ENCODE measurements at regions not wholly inside any gene's neighbourhood (a gene's known extent, or its start where the extent isn't known, plus 50 kb on each side); places are given as distances from the start of the nearest gene placed in this dataset.

GRCh38 chr15:92705764-92706163 is 50.2 kb upstream of the FAM174B start:
- DNase-seq (ENCODE audit: insufficient read length, low spot score) = no peak
- FAIRE-seq = no peak

GRCh38 chr15:92706201-92706600 is 50.6 kb upstream of the FAM174B start:
- FAIRE-seq (no peak), DNase-seq (ENCODE audit: insufficient read length, low spot score) (no peak)
- no peak for TF ChIP-seq TAF1 (IDR thresholded peaks at IDR 0.05; ENCODE audit: low read depth, low read length)
- no peak for TF ChIP-seq SPI1 (IDR thresholded peaks at IDR 0.05; ENCODE audit: low read depth, low read length)
- TF ChIP-seq PAX5 (IDR thresholded peaks at IDR 0.05; ENCODE audit: insufficient read depth, low read length, severe bottlenecking) = no peak
- no peak for TF ChIP-seq POLR2AphosphoS5 (IDR thresholded peaks at IDR 0.05; ENCODE audit: low read depth, low read length)
- no peak for TF ChIP-seq POU2F2 (IDR thresholded peaks at IDR 0.05; ENCODE audit: low read depth, low read length)
- TF ChIP-seq POLR2A (IDR thresholded peaks at IDR 0.05; ENCODE audit: low read depth, low read length) = no peak

More at GRCh38 chr15:92705764-92706163, 50.2 kb upstream of the FAM174B start:
- TF ChIP-seq TAF1 (IDR thresholded peaks at IDR 0.05; ENCODE audit: low read depth, low read length) (no peak), POU2F2 (IDR thresholded peaks at IDR 0.05; ENCODE audit: low read depth, low read length) (no peak), POLR2A (IDR thresholded peaks at IDR 0.05; ENCODE audit: low read depth, low read length) (no peak), PAX5 (IDR thresholded peaks at IDR 0.05; ENCODE audit: insufficient read depth, low read length, severe bottlenecking) (no peak), POLR2AphosphoS5 (IDR thresholded peaks at IDR 0.05; ENCODE audit: low read depth, low read length) (no peak), SPI1 (IDR thresholded peaks at IDR 0.05; ENCODE audit: low read depth, low read length) (no peak)

- TF ChIP-seq POLR2A (IDR thresholded peaks at IDR 0.05; ENCODE audit: low read depth, low read length) (no peak), PAX5 (IDR thresholded peaks at IDR 0.05; ENCODE audit: insufficient read depth, low read length, severe bottlenecking) (no peak)
- DNase-seq (ENCODE audit: insufficient read length, low spot score) = no peak
- no peak for FAIRE-seq
These were observed 52.4 kb upstream of the FAM174B start for GRCh38 chr15:92707880-92708551.

GRCh38 chr15:92708635-92709034 is 53.1 kb upstream of the FAM174B start:
- DNase-seq (ENCODE audit: insufficient read length, low spot score) = no peak
- FAIRE-seq = no peak
- TF ChIP-seq SPI1 (IDR thresholded peaks at IDR 0.05; ENCODE audit: low read depth, low read length) = no peak
- no peak for TF ChIP-seq PAX5 (IDR thresholded peaks at IDR 0.05; ENCODE audit: insufficient read depth, low read length, severe bottlenecking)
- TF ChIP-seq POLR2AphosphoS5 (IDR thresholded peaks at IDR 0.05; ENCODE audit: low read depth, low read length) = no peak
- no peak for TF ChIP-seq POLR2A (IDR thresholded peaks at IDR 0.05; ENCODE audit: low read depth, low read length)
- no peak for TF ChIP-seq TAF1 (IDR thresholded peaks at IDR 0.05; ENCODE audit: low read depth, low read length)
- no peak for TF ChIP-seq POU2F2 (IDR thresholded peaks at IDR 0.05; ENCODE audit: low read depth, low read length)

GRCh38 chr15:92709110-92709790 is 53.7 kb upstream of the FAM174B start:
- TF ChIP-seq TAF1 (IDR thresholded peaks at IDR 0.05; ENCODE audit: low read depth, low read length) (no peak), POU2F2 (IDR thresholded peaks at IDR 0.05; ENCODE audit: low read depth, low read length) (no peak), SPI1 (IDR thresholded peaks at IDR 0.05; ENCODE audit: low read depth, low read length) (no peak), POLR2AphosphoS5 (IDR thresholded peaks at IDR 0.05; ENCODE audit: low read depth, low read length) (no peak), POLR2A (IDR thresholded peaks at IDR 0.05; ENCODE audit: low read depth, low read length) (no peak), PAX5 (IDR thresholded peaks at IDR 0.05; ENCODE audit: insufficient read depth, low read length, severe bottlenecking) (no peak)
- DNase-seq (ENCODE audit: insufficient read length, low spot score) (no peak), FAIRE-seq (no peak)

GRCh38 chr15:92711457-92711831 is 55.9 kb upstream of the FAM174B start:
- FAIRE-seq = no peak
- TF ChIP-seq TAF1 (IDR thresholded peaks at IDR 0.05; ENCODE audit: low read depth, low read length) = no peak
- TF ChIP-seq POLR2A (IDR thresholded peaks at IDR 0.05; ENCODE audit: low read depth, low read length) = no peak
- no peak for TF ChIP-seq POLR2AphosphoS5 (IDR thresholded peaks at IDR 0.05; ENCODE audit: low read depth, low read length)
- no peak for TF ChIP-seq PAX5 (IDR thresholded peaks at IDR 0.05; ENCODE audit: insufficient read depth, low read length, severe bottlenecking)
- TF ChIP-seq POU2F2 (IDR thresholded peaks at IDR 0.05; ENCODE audit: low read depth, low read length) = no peak
- TF ChIP-seq SPI1 (IDR thresholded peaks at IDR 0.05; ENCODE audit: low read depth, low read length) = no peak
- no peak for DNase-seq (ENCODE audit: insufficient read length, low spot score)

GRCh38 chr15:92714077-92714476 is 58.5 kb upstream of the FAM174B start:
- TF ChIP-seq POLR2A (IDR thresholded peaks at IDR 0.05; ENCODE audit: low read depth, low read length) = no peak
- no peak for TF ChIP-seq TAF1 (IDR thresholded peaks at IDR 0.05; ENCODE audit: low read depth, low read length)
- TF ChIP-seq POLR2AphosphoS5 (IDR thresholded peaks at IDR 0.05; ENCODE audit: low read depth, low read length) = no peak
- TF ChIP-seq PAX5 (IDR thresholded peaks at IDR 0.05; ENCODE audit: insufficient read depth, low read length, severe bottlenecking) = no peak
- no peak for TF ChIP-seq SPI1 (IDR thresholded peaks at IDR 0.05; ENCODE audit: low read depth, low read length)
- no peak for TF ChIP-seq POU2F2 (IDR thresholded peaks at IDR 0.05; ENCODE audit: low read depth, low read length)
- DNase-seq (ENCODE audit: insufficient read length, low spot score) (peak; percentile 29), FAIRE-seq (peak; percentile 28)

GRCh38 chr15:92714477-92715401 is 59.2 kb upstream of the FAM174B start:
- peak; percentile 71 for DNase-seq (ENCODE audit: insufficient read length, low spot score)
- TF ChIP-seq POLR2AphosphoS5 (IDR thresholded peaks at IDR 0.05; ENCODE audit: low read depth, low read length) = no peak
- no peak for TF ChIP-seq SPI1 (IDR thresholded peaks at IDR 0.05; ENCODE audit: low read depth, low read length)
- TF ChIP-seq POLR2A (IDR thresholded peaks at IDR 0.05; ENCODE audit: low read depth, low read length) = no peak
- TF ChIP-seq TAF1 (IDR thresholded peaks at IDR 0.05; ENCODE audit: low read depth, low read length) = no peak
- TF ChIP-seq PAX5 (IDR thresholded peaks at IDR 0.05; ENCODE audit: insufficient read depth, low read length, severe bottlenecking) = no peak
- TF ChIP-seq POU2F2 (IDR thresholded peaks at IDR 0.05; ENCODE audit: low read depth, low read length) = no peak
- peak; percentile 52 for FAIRE-seq

GRCh38 chr15:92715758-92716157 is 60.2 kb upstream of the FAM174B start:
- no peak for DNase-seq (ENCODE audit: insufficient read length, low spot score)
- TF ChIP-seq PAX5 (IDR thresholded peaks at IDR 0.05; ENCODE audit: insufficient read depth, low read length, severe bottlenecking) = no peak
- no peak for TF ChIP-seq POLR2A (IDR thresholded peaks at IDR 0.05; ENCODE audit: low read depth, low read length)
- TF ChIP-seq SPI1 (IDR thresholded peaks at IDR 0.05; ENCODE audit: low read depth, low read length) = no peak
- no peak for TF ChIP-seq POLR2AphosphoS5 (IDR thresholded peaks at IDR 0.05; ENCODE audit: low read depth, low read length)
- TF ChIP-seq POU2F2 (IDR thresholded peaks at IDR 0.05; ENCODE audit: low read depth, low read length) = no peak
- TF ChIP-seq TAF1 (IDR thresholded peaks at IDR 0.05; ENCODE audit: low read depth, low read length) = no peak
- FAIRE-seq = no peak

Data from GM12891 (cell line).